AG10803 (cell line): ENCODE measurements at regions not wholly inside any gene's neighbourhood (a gene's known extent, or its start where the extent isn't known, plus 50 kb on each side); places are given as distances from the start of the nearest gene placed in this dataset.

Experiments used
- DNase-seq: peaks from one replicate; pipeline ENCODE4 v3.0.0; 2010; ENCODE audit warnings: low read depth
- H3K4me3 ChIP-seq: 2 replicates; pipeline ENCODE4 v1.5.1; 2011; ENCODE audit warnings: mild to moderate bottlenecking, low read length, control low read depth
- CTCF ChIP-seq: conservative IDR thresholded peaks from 2 replicates; pipeline ENCODE4 v1.5.1; 2011; ENCODE audit warnings: mild to moderate bottlenecking, low read length, control low read depth, inconsistent platforms

- no peak for TF ChIP-seq CTCF
- no peak overlapping the region for H3K4me3 ChIP-seq
- no peak for DNase-seq
Measured at GRCh38 chr5:124263680-124264491, 482.6 kb downstream of the ZNF608 start.

- no peak for TF ChIP-seq CTCF
- no peak for DNase-seq
Measured at GRCh38 chr5:124262991-124263571, 483.4 kb downstream of the ZNF608 start.

GRCh38 chr5:124262470-124262869 is 484.0 kb downstream of the ZNF608 start:
- no peak overlapping the region for H3K4me3 ChIP-seq
- TF ChIP-seq CTCF: no peak
- no peak for DNase-seq

More at GRCh38 chr5:124262991-124263571, 483.4 kb downstream of the ZNF608 start:
- no peak overlapping the region for H3K4me3 ChIP-seq

GRCh38 chr5:124261848-124262247 is 484.6 kb downstream of the ZNF608 start:
- H3K4me3 ChIP-seq: no peak overlapping the region
- no peak for DNase-seq
- no peak for TF ChIP-seq CTCF

GRCh38 chr5:124260921-124261515 is 485.4 kb downstream of the ZNF608 start:
- no peak for TF ChIP-seq CTCF
- H3K4me3 ChIP-seq: no peak overlapping the region
- no peak for DNase-seq

- DNase-seq: no peak
- H3K4me3 ChIP-seq: no peak overlapping the region
- no peak for TF ChIP-seq CTCF
Measured at GRCh38 chr5:124259017-124259416, 487.4 kb downstream of the ZNF608 start.

GRCh38 chr5:124257048-124257447 is 489.4 kb downstream of the ZNF608 start:
- no peak for DNase-seq
- no peak for TF ChIP-seq CTCF
- no peak overlapping the region for H3K4me3 ChIP-seq
